ENCODE measurements at regions not wholly inside any gene's neighbourhood (a gene's known extent, or its start where the extent isn't known, plus 50 kb on each side); places are given as distances from the start of the nearest gene placed in this dataset.
"Not testable (repeated sequence)": the region's sequence is repeated elsewhere in the genome, so short reads cannot be mapped to it uniquely, and the experiment has no call there.

GRCh38 chr20:47906348-47906660, 121.0 kb upstream of the SULF2 start:
- WGBS (ENCODE audit: extremely low coverage, insufficient coverage, insufficient read length): no CpG with 5 or more reads among the region's 12 CpGs
- H3K4me2 ChIP-seq (ENCODE audit: low read length): no peak overlapping the region
- no peak overlapping the region for H3K27ac ChIP-seq (ENCODE audit: low read depth, low read length)

DNA sequence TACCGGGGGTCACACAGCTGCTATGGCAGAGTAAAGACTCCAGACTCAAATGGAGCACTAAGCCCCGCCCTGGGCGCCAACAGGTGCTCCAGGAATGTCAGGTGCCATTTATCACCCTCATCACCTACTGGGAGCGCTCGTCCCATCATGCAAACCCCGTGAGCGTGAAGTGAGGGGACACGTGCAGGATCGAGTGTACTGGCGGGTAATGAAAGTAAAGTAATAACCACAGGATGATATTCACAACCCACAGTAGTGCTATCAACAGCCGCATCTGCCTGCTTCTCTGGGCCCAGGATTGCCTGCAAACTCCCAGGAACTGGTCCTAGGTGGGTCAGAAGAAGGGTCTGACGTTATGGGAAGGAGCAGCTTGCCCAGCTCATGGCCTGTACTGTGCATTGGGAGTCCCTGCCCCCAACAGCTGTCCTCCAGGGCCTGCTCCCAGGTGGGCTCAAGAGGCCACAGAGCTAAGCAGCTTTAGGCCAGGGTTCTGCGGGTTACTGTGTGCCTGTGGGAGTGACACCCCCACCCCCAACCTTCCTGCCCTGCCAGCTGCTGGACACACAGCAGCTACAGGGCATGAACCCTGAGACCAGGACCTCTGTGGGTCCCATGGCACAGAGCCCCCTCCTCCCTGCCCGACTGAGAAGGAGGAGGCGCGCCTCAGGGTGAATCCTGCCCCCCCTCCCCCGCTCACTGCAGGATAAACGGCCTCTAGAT, 120.5 kb upstream of the SULF2 start:
- Histone ChIP-seq H2BK5ac (ENCODE audit: low read depth, low read length, poor library complexity) (no peak overlapping the region), H3K79me1 (ENCODE audit: low read length) (no peaks in the 10 kb centered on the region), H4K91ac (ENCODE audit: low read depth, low read length) (no peak overlapping the region), H3K79me2 (ENCODE audit: control insufficient read depth, insufficient read depth, low read length, poor library complexity) (no peaks in the 10 kb centered on the region), H3K4ac (ENCODE audit: low read depth, low read length) (no peak overlapping the region), H3K9me3 (ENCODE audit: insufficient read depth, low read depth, low read length) (no peaks in the 10 kb centered on the region), H3K14ac (ENCODE audit: low read length) (no peak overlapping the region), H3K4me2 (ENCODE audit: low read length) (no peak overlapping the region), H4K12ac (ENCODE audit: low read depth, low read length) (no peak overlapping the region), H3K4me3 (ENCODE audit: low read depth, low read length) (no peak overlapping the region), H3K18ac (ENCODE audit: low read length) (no peak overlapping the region), H3K9ac (ENCODE audit: low read length) (no peak overlapping the region), H3K27me3 (ENCODE audit: insufficient read depth, low read length) (no peaks in the 10 kb centered on the region), H3K36me3 (ENCODE audit: control insufficient read depth in 1 of 2, insufficient read depth in 2 of 2, low read length in 2 of 2) (no peaks in the 10 kb centered on the region), H4K8ac (ENCODE audit: low read depth, low read length) (no peak overlapping the region), H3K27ac (ENCODE audit: low read depth, low read length) (no peak overlapping the region), H2AFZ (ENCODE audit: insufficient read depth, low read length, poor library complexity) (no peak overlapping the region), H2AK5ac (ENCODE audit: low read length) (no peak overlapping the region), H2BK12ac (ENCODE audit: low read length) (no peak overlapping the region), H2BK120ac (ENCODE audit: insufficient read depth, low read length, poor library complexity) (no peak overlapping the region), H3K23ac (ENCODE audit: low read length) (no peak overlapping the region), H3K4me1 (ENCODE audit: control insufficient read depth in 1 of 2, insufficient read depth in 2 of 2, low read length in 2 of 2) (no peaks in the 10 kb centered on the region)
- no CpG with 5 or more reads among the region's 18 CpGs for WGBS (ENCODE audit: extremely low coverage, insufficient coverage, insufficient read length)
- no peak for DNase-seq

More at GRCh38 chr20:47906348-47906660, 121.0 kb upstream of the SULF2 start:
- H3K27me3 ChIP-seq (ENCODE audit: insufficient read depth, low read length): no peaks in the 10 kb centered on the region
- no peak overlapping the region for H3K23ac ChIP-seq (ENCODE audit: low read length)
- no peak overlapping the region for H3K14ac ChIP-seq (ENCODE audit: low read length)
- no peak overlapping the region for H4K8ac ChIP-seq (ENCODE audit: low read depth, low read length)
- H3K9me3 ChIP-seq (ENCODE audit: insufficient read depth, low read depth, low read length): no peaks in the 10 kb centered on the region
- H2AFZ ChIP-seq (ENCODE audit: insufficient read depth, low read length, poor library complexity): no peak overlapping the region
- no peaks in the 10 kb centered on the region for H3K79me1 ChIP-seq (ENCODE audit: low read length)
- no peaks in the 10 kb centered on the region for H3K79me2 ChIP-seq (ENCODE audit: control insufficient read depth, insufficient read depth, low read length, poor library complexity)
- no peak overlapping the region for H4K91ac ChIP-seq (ENCODE audit: low read depth, low read length)
- H3K4me1 ChIP-seq (ENCODE audit: control insufficient read depth in 1 of 2, insufficient read depth in 2 of 2, low read length in 2 of 2): no peaks in the 10 kb centered on the region
- H2BK12ac ChIP-seq (ENCODE audit: low read length): no peak overlapping the region
- no peak overlapping the region for H3K4me3 ChIP-seq (ENCODE audit: low read depth, low read length)
- no peak overlapping the region for H3K18ac ChIP-seq (ENCODE audit: low read length)
- H3K36me3 ChIP-seq (ENCODE audit: control insufficient read depth in 1 of 2, insufficient read depth in 2 of 2, low read length in 2 of 2): no peaks in the 10 kb centered on the region
- H2AK5ac ChIP-seq (ENCODE audit: low read length): no peak overlapping the region
- H2BK5ac ChIP-seq (ENCODE audit: low read depth, low read length, poor library complexity): no peak overlapping the region
- no peak overlapping the region for H3K4ac ChIP-seq (ENCODE audit: low read depth, low read length)
- H2BK120ac ChIP-seq (ENCODE audit: insufficient read depth, low read length, poor library complexity): no peak overlapping the region
- DNase-seq: no peak
- no peak overlapping the region for H3K9ac ChIP-seq (ENCODE audit: low read length)
- H4K12ac ChIP-seq (ENCODE audit: low read depth, low read length): no peak overlapping the region

DNA sequence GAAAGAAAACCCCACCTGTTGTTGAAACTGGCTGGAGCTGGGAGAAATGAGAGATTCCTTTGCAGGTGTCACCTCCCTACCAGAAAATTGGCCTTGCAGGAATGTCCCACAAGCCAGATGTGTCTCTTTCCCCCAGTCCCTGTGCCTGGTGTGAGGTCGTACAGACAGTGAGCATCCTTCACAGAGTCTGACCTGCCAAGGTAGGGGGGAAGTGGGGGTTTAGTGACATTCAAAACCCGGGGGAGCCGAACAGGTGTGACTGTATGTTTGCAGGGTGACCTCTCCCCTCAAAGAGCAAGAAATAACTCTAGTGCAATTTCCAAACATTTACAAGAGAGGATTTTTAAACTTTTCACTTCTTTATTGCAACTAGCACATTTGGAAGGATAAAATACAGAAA, 117.7 kb upstream of the SULF2 start:
- H3K18ac ChIP-seq (ENCODE audit: low read length); H3K4me1 ChIP-seq (ENCODE audit: control insufficient read depth in 1 of 2, insufficient read depth in 2 of 2, low read length in 2 of 2); H4K8ac ChIP-seq (ENCODE audit: low read depth, low read length); H3K27ac ChIP-seq (ENCODE audit: low read depth, low read length); H3K36me3 ChIP-seq (ENCODE audit: control insufficient read depth in 1 of 2, insufficient read depth in 2 of 2, low read length in 2 of 2); H2AFZ ChIP-seq (ENCODE audit: insufficient read depth, low read length, poor library complexity); H3K4me2 ChIP-seq (ENCODE audit: low read length); H4K12ac ChIP-seq (ENCODE audit: low read depth, low read length); H3K4me3 ChIP-seq (ENCODE audit: low read depth, low read length); H3K14ac ChIP-seq (ENCODE audit: low read length); H3K79me2 ChIP-seq (ENCODE audit: control insufficient read depth, insufficient read depth, low read length, poor library complexity); H3K27me3 ChIP-seq (ENCODE audit: insufficient read depth, low read length); H3K23ac ChIP-seq (ENCODE audit: low read length); H2BK5ac ChIP-seq (ENCODE audit: low read depth, low read length, poor library complexity); H3K9me3 ChIP-seq (ENCODE audit: insufficient read depth, low read depth, low read length); H2AK5ac ChIP-seq (ENCODE audit: low read length); H3K79me1 ChIP-seq (ENCODE audit: low read length); H2BK12ac ChIP-seq (ENCODE audit: low read length); H4K91ac ChIP-seq (ENCODE audit: low read depth, low read length); DNase-seq; H3K4ac ChIP-seq (ENCODE audit: low read depth, low read length); H3K9ac ChIP-seq (ENCODE audit: low read length); H2BK120ac ChIP-seq (ENCODE audit: insufficient read depth, low read length, poor library complexity): not testable (repeated sequence)
- no CpG with 5 or more reads among the region's 3 CpGs for WGBS (ENCODE audit: extremely low coverage, insufficient coverage, insufficient read length)

DNA sequence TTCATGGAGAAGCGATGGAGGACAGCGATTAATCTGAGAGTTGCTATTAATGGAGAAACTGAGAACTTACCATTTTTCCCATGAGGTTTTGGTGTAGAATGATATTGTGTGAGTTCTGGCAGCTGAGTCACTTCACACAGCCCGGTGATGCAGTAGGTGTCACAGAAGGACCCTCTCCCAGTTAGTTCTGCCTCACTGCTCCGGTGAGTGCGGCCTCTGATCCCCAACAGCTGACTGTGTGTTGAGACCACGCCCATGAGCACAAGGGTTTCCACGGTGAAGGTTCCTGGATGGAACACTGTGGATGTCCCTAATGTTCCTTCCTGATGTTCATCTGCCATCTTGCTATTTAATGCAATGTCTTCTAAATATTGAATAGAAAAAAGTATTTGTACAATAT, 114.0 kb upstream of the SULF2 start:
- not testable (repeated sequence) for H3K79me2 ChIP-seq (ENCODE audit: control insufficient read depth, insufficient read depth, low read length, poor library complexity); H3K14ac ChIP-seq (ENCODE audit: low read length); DNase-seq; H3K4me2 ChIP-seq (ENCODE audit: low read length); H3K27ac ChIP-seq (ENCODE audit: low read depth, low read length); H4K91ac ChIP-seq (ENCODE audit: low read depth, low read length); H3K18ac ChIP-seq (ENCODE audit: low read length); H3K4me3 ChIP-seq (ENCODE audit: low read depth, low read length); H3K9me3 ChIP-seq (ENCODE audit: insufficient read depth, low read depth, low read length); H4K8ac ChIP-seq (ENCODE audit: low read depth, low read length); H2BK120ac ChIP-seq (ENCODE audit: insufficient read depth, low read length, poor library complexity); H3K36me3 ChIP-seq (ENCODE audit: control insufficient read depth in 1 of 2, insufficient read depth in 2 of 2, low read length in 2 of 2); H3K23ac ChIP-seq (ENCODE audit: low read length); H3K79me1 ChIP-seq (ENCODE audit: low read length); H2AFZ ChIP-seq (ENCODE audit: insufficient read depth, low read length, poor library complexity); H3K4me1 ChIP-seq (ENCODE audit: control insufficient read depth in 1 of 2, insufficient read depth in 2 of 2, low read length in 2 of 2); H3K4ac ChIP-seq (ENCODE audit: low read depth, low read length); H2AK5ac ChIP-seq (ENCODE audit: low read length); H2BK5ac ChIP-seq (ENCODE audit: low read depth, low read length, poor library complexity); H4K12ac ChIP-seq (ENCODE audit: low read depth, low read length); H2BK12ac ChIP-seq (ENCODE audit: low read length); H3K9ac ChIP-seq (ENCODE audit: low read length); H3K27me3 ChIP-seq (ENCODE audit: insufficient read depth, low read length)
- no CpG with 5 or more reads among the region's 7 CpGs for WGBS (ENCODE audit: extremely low coverage, insufficient coverage, insufficient read length)
